Adrenal gland (tissue), 9 donors: ENCODE measurements at regions not wholly inside any gene's neighbourhood (a gene's known extent, or its start where the extent isn't known, plus 50 kb on each side); places are given as distances from the start of the nearest gene placed in this dataset.

Experiments
- DNase-seq, 7 donors: peaks; one replicate each; pipeline ENCODE4 v3.0.0-alpha.2; 2019 to 2020
- H3K27ac ChIP-seq, 5 donors: fragments of 200-600 bp; sonication (generic) in 4 of 5; 1 replicate in 3 of 5; 2 replicates in 2 of 5; pipeline versions ENCODE4 v1.5.1 to v1.8.0; 2016 to 2020; ENCODE audit warnings: mild to moderate bottlenecking in 1 of 5
- H3K27me3 ChIP-seq: fragments of 200-600 bp; 2 replicates; pipeline ENCODE4 v1.8.0; 2021
- H3K36me3 ChIP-seq, 2 donors: fragments of 200-600 bp; replicated peaks in 1 of 2; 1 replicate in 1 of 2; 2 replicates in 1 of 2; pipeline versions ENCODE4 v1.5.1 to v1.8.0; 2018 to 2022
- H3K4me1 ChIP-seq, 2 donors: fragments of 200-600 bp; replicated peaks in 1 of 2; 1 replicate in 1 of 2; 2 replicates in 1 of 2; pipeline versions ENCODE4 v1.5.1 to v1.8.0; 2018 to 2021
- H3K4me3 ChIP-seq, 4 donors: fragments of 200-600 bp; sonication (generic) in 3 of 4; one replicate each; pipeline ENCODE4 v1.5.1; 2016 to 2018
- H3K9me3 ChIP-seq, 3 donors: fragments of 200-600 bp; sonication (generic) in 1 of 3; replicated peaks in 1 of 3; 1 replicate in 2 of 3; 2 replicates in 1 of 3; pipeline versions ENCODE4 v1.5.1 to v1.8.0; 2016 to 2021
- POLR2A ChIP-seq, 2 donors: fragments of 450-650 bp; IDR thresholded peaks; one replicate each; pipeline ENCODE4 v1.6.1; 2017; ENCODE audit warnings: antibody characterized with exemption in 2 of 2, mild to moderate bottlenecking in 2 of 2, moderate library complexity in 1 of 2
- WGBS, 4 donors: extraction: QIAGEN DNeasy Blood & Tissue Kit in 2 of 4; methylation state at CpG; one replicate each; pipeline versions ENCODE4 v1.1.5 to v1.1.7; 2013 to 2017; 5-methylcytosine and 5-hydroxymethylcytosine counted together
- intact Hi-C, 2 donors: fragments of 100-400 bp; cut with DNase I; formaldehyde crosslinking; loops; one replicate each; pipeline versions ENCODE4 v1.14.1 to v1.15.0; 2022 to 2023
- TF ChIP-seq, protein P1 (sequence below), 6 experiments: fragments of 450-650 bp in 4 of 6; fragments of 200-600 bp in 2 of 6; sonication (generic) in 1 of 6; IDR thresholded peaks; 1 replicate in 5 of 6; 2 replicates in 1 of 6; pipeline versions ENCODE4 v1.5.1 to v1.8.0; 2016 to 2021; ENCODE audit warnings: antibody characterized with exemption in 6 of 6, mild to moderate bottlenecking in 2 of 6, moderate library complexity in 1 of 6
- donor health status: healthy with polysubstance abuse.
- donor health status: Bipolar disorder and iron deficiency.
- donor health status: DM: yes; HTN: yes; CAD: no.
- donor health status: DM: no; HTN: no; CAD: no.
- donor health status: DM: no; HTN: no; CAD: no.

DNA sequence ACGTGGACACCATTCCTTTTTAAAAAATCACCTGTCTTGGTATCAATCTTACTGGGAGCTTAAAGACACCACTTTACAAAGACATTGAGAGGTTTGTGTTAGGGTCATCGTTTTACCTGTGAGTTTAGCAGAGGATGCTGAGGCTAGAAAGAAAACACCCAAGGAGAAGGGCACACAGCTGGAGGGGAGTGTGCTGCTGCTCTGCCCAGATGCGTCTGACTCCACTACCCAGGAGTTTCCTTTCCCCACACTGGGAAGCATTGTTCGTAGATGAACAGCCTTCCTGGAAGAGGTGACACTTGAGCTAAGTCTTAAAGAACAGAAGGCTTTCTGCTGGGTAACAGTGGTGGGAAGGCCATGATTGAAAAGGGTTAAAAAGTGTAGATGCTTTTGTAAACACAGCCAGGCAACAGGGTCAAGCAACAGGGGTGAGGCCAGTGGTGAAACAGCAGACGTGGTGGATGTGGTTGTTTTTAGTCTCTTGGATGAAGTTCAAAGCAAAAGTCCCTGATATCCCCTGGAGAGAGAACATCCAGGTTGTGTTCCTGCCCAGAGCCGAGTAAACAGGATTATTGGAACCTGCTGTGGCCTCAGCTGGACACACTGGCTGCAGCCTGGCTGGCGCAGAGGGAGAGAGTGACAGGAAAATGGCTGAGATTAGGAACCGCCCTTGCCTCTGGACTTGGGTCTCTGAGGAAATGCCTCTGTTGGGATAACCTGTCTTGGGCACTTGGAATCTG is 198.6 kb upstream of the JUN start:
- intact Hi-C loops, result no loop called here
- WGBS, 4 donors, result 61 to 70% (median 69%) methylated on average over 8 of the region's 8 CpGs
- DNase-seq, result no peak
- Histone ChIP-seq H3K4me1 (peaks cover 0 to 14% of the 10 kb centered on the region in 2 donors), H3K36me3 (no peaks in the 10 kb centered on the region), H3K9me3 (no peaks in the 10 kb centered on the region), H3K27me3 (no peaks in the 10 kb centered on the region), H3K4me3 (no peak overlapping the region), H3K27ac (no peak overlapping the region)
- TF ChIP-seq, protein P1, sequence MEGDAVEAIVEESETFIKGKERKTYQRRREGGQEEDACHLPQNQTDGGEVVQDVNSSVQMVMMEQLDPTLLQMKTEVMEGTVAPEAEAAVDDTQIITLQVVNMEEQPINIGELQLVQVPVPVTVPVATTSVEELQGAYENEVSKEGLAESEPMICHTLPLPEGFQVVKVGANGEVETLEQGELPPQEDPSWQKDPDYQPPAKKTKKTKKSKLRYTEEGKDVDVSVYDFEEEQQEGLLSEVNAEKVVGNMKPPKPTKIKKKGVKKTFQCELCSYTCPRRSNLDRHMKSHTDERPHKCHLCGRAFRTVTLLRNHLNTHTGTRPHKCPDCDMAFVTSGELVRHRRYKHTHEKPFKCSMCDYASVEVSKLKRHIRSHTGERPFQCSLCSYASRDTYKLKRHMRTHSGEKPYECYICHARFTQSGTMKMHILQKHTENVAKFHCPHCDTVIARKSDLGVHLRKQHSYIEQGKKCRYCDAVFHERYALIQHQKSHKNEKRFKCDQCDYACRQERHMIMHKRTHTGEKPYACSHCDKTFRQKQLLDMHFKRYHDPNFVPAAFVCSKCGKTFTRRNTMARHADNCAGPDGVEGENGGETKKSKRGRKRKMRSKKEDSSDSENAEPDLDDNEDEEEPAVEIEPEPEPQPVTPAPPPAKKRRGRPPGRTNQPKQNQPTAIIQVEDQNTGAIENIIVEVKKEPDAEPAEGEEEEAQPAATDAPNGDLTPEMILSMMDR (IDR thresholded peaks at IDR 0.05), result no peak
- no peak for TF ChIP-seq POLR2A (IDR thresholded peaks at IDR 0.05)

DNA sequence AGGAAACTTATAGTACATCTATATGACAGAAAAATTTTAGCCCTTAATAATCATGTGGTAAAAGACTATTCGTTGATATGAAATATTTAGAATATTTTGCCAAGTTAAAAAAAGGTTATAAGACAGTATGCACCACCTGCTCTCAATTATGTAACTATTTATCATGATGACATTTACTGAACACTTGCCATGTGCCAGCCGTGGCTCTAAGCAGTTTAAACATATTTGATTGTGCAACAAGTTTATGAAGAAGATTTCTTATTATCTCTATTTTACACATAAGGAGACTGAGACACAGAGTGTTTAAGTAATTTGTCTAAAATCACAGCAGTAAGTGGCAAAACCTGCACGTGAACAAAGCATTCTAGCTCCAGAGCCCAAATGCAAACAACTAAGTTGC is 199.3 kb upstream of the JUN start:
- Histone ChIP-seq H3K4me3 (no peak overlapping the region), H3K27ac (no peak overlapping the region), H3K9me3 (no peaks in the 10 kb centered on the region), H3K4me1 (peaks cover 0 to 14% of the 10 kb centered on the region in 2 donors), H3K27me3 (no peaks in the 10 kb centered on the region), H3K36me3 (no peaks in the 10 kb centered on the region)
- TF ChIP-seq POLR2A (IDR thresholded peaks at IDR 0.05), result no peak
- TF ChIP-seq, protein P1 (IDR thresholded peaks at IDR 0.05), result no peak
- no peak for DNase-seq
- 37 to 44% (median 38%) methylated on average over 3 of the region's 3 CpGs for WGBS, 4 donors
- intact Hi-C loops, result no loop called here

DNA sequence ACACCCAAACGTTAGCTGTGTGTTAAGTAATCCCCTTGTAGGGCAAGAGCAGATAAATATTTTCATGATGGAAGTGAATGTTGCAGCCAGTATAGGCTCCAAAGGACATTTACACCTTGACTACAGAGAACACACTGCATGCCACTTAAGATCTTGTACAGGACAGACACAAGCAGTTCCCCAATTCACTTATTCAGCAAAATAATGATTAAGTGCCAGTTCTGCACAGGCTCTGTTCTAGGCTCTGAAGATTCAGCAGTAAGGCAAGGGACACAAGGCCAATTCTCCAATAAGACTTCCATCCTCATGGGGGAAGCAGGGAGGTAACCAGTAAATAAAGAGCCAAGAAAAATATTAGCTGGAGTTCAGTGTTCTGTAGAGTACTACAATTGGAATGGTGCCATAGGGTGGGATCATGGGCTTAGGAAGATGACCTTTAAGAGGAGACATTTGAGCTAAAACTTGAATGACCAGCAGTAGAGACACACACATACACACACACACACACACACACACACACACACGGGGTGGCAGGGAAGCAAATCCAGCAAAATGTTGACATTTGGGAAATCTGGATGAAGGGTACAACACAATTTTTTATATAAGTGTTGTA is 199.9 kb upstream of the JUN start:
- Histone ChIP-seq H3K4me3 (no peak overlapping the region), H3K27ac (no peak overlapping the region), H3K4me1 (peaks cover 0 to 14% of the 10 kb centered on the region in 2 donors), H3K36me3 (no peaks in the 10 kb centered on the region), H3K27me3 (no peaks in the 10 kb centered on the region), H3K9me3 (no peaks in the 10 kb centered on the region)
- intact Hi-C loops, result no loop called here
- WGBS, 4 donors, result 48 to 59% (median 54%) methylated on average over 2 of the region's 2 CpGs
- TF ChIP-seq, protein P1 (IDR thresholded peaks at IDR 0.05), result no peak
- TF ChIP-seq POLR2A (IDR thresholded peaks at IDR 0.05), result no peak
- no peak for DNase-seq

DNA sequence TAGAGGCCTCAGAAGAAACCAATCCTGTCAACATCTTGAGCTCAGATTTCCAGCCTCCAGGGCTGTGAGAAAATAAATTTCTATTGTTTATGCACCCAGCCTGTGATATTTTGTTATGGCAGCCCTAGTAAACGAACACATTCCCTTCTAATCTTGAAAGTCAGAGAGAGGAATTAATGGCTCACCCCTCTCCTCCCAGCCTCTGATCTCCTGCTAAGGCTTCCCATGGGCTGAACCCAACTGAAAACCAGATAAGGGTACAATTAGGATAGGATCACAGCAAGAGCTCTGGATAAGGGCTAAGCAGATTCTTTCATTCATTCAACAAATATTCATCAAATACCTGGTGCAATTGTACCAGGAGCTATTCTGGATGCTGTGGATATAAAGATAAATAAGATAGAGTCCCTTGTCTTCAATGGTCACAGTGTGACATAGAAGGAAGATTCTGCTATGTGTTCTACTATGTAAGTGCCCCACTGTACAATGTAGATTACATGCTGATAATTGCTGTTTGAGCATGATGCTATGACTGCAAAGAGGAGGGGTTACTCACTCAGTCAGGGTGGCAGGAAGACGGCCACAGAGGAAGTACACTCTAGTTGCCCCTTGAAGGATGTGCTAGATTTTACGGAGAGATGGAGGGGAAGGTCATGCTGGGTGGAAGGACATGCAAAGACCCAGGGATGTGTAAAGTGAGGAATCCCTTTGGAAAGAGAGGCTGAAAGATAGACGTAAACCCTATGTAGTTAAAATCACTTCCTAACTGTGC is 203.3 kb upstream of the JUN start:
- Histone ChIP-seq H3K4me1 (peaks cover 0 to 13% of the 10 kb centered on the region in 2 donors), H3K27me3 (no peaks in the 10 kb centered on the region), H3K27ac (no peak overlapping the region), H3K9me3 (no peaks in the 10 kb centered on the region), H3K36me3 (no peaks in the 10 kb centered on the region), H3K4me3 (no peak overlapping the region)
- TF ChIP-seq, protein P1 (IDR thresholded peaks at IDR 0.05), result no peak
- no peak for TF ChIP-seq POLR2A (IDR thresholded peaks at IDR 0.05)
- intact Hi-C loops, result no loop called here
- WGBS, 4 donors, result 63 to 70% (median 65%) methylated on average over 4 of the region's 4 CpGs
- DNase-seq, result no peak
